Thymus (tissue), 11 donors: ENCODE measurements at regions not wholly inside any gene's neighbourhood (a gene's known extent, or its start where the extent isn't known, plus 50 kb on each side); places are given as distances from the start of the nearest gene placed in this dataset.
"Not testable (repeated sequence)": the region's sequence is repeated elsewhere in the genome, so short reads cannot be mapped to it uniquely, and the experiment has no call there.

Experiments
- DNase-seq, 9 donors: peaks; one replicate each; pipeline ENCODE4 v3.0.0-alpha.2; 2013; ENCODE audit warnings: low spot score in 9 of 9, low read depth in 6 of 9, missing footprints in 1 of 9
- H3K27ac ChIP-seq, 2 donors: one replicate each; pipeline ENCODE4 v1.5.1; 2013; ENCODE audit warnings: control low read depth in 1 of 2, low read depth in 1 of 2, low read length in 1 of 2, mild to moderate bottlenecking in 1 of 2, moderate library complexity in 1 of 2
- H3K27me3 ChIP-seq, 2 donors: one replicate each; pipeline ENCODE4 v1.5.1; 2013; ENCODE audit warnings: low read length in 1 of 2; ENCODE audit not compliant: control insufficient read depth in 2 of 2, insufficient read depth in 1 of 2
- H3K36me3 ChIP-seq, 2 donors: one replicate each; pipeline ENCODE4 v1.5.1; 2013; ENCODE audit warnings: low read length in 1 of 2, mild to moderate bottlenecking in 1 of 2, moderate library complexity in 1 of 2; ENCODE audit not compliant: control insufficient read depth in 2 of 2, insufficient read depth in 2 of 2
- H3K4me1 ChIP-seq, 2 donors: one replicate each; pipeline ENCODE4 v1.5.1; 2013; ENCODE audit warnings: low read length in 2 of 2; ENCODE audit not compliant: control insufficient read depth in 2 of 2, insufficient read depth in 2 of 2
- H3K4me3 ChIP-seq, 2 donors: one replicate each; pipeline ENCODE4 v1.5.1; 2013; ENCODE audit warnings: low read length in 2 of 2, control low read depth in 1 of 2, mild to moderate bottlenecking in 1 of 2
- H3K9me3 ChIP-seq, 2 donors: one replicate each; pipeline ENCODE4 v1.5.1; 2013; ENCODE audit warnings: low read length in 1 of 2, mild to moderate bottlenecking in 1 of 2; ENCODE audit not compliant: control insufficient read depth in 2 of 2, insufficient read depth in 1 of 2
- WGBS: extraction: QIAGEN DNeasy Blood & Tissue Kit; methylation state at CpG from one replicate; pipeline ENCODE4 v1.1.7; 2013; 5-methylcytosine and 5-hydroxymethylcytosine counted together
- donor health status: healthy.

GRCh38 chr6:66533921-66534404 is 826.9 kb upstream of the EYS start:
- Histone ChIP-seq H3K4me3 (no peak overlapping the region), H3K9me3 (no peaks in the 10 kb centered on the region), H3K27ac (no peak overlapping the region), H3K36me3 (no peaks in the 10 kb centered on the region), H3K27me3 (no peaks in the 10 kb centered on the region), H3K4me1 (no peaks in the 10 kb centered on the region)
- DNase-seq: no peak
- WGBS: 9% methylated on average over 4 of the region's 4 CpGs

- DNase-seq: no peak
- WGBS: 94% methylated on average over 3 of the region's 3 CpGs
- Histone ChIP-seq H3K9me3 (no peaks in the 10 kb centered on the region), H3K27me3 (no peaks in the 10 kb centered on the region), H3K27ac (no peak overlapping the region), H3K4me3 (no peak overlapping the region), H3K4me1 (no peaks in the 10 kb centered on the region), H3K36me3 (no peaks in the 10 kb centered on the region)
Observed at GRCh38 chr6:66526061-66526460, 819.0 kb upstream of the EYS start.

GRCh38 chr6:66522864-66523263 is 815.8 kb upstream of the EYS start:
- Histone ChIP-seq H3K27me3 (no peaks in the 10 kb centered on the region), H3K4me1 (no peaks in the 10 kb centered on the region), H3K4me3 (no peak overlapping the region), H3K36me3 (no peaks in the 10 kb centered on the region), H3K27ac (no peak overlapping the region), H3K9me3 (no peaks in the 10 kb centered on the region)
- WGBS: 87% methylated on average over 2 of the region's 2 CpGs
- DNase-seq: no peak

DNA sequence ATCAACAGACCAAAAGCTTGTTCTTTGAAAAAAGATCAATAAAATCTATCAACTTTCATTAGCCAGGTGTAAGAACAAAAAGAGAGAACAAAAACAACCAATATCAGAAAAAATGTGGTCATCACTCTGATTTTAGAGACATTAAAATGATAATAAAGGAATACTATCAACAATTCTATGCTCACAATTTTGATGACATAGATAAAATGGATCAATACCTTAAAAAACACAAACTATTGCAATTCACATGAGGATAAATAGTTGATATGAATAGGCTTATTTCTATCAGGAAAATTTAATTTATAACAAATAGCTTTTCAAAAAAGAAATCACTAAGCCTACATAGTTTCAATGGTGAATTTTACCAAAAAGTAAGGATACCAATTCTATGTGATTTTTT is 809.4 kb upstream of the EYS start:
- Histone ChIP-seq H3K9me3 (peaks cover 0 to 3% of the 10 kb centered on the region in 2 donors), H3K4me1 (no peaks in the 10 kb centered on the region), H3K27me3 (no peaks in the 10 kb centered on the region), H3K27ac (no peak overlapping the region), H3K4me3 (no peak overlapping the region), H3K36me3 (no peaks in the 10 kb centered on the region)
- DNase-seq: no peak

GRCh38 chr6:66508433-66508832 is 801.4 kb upstream of the EYS start:
- Histone ChIP-seq H3K4me1 (no peaks in the 10 kb centered on the region), H3K36me3 (no peaks in the 10 kb centered on the region), H3K4me3 (no peak overlapping the region), H3K9me3 (no peaks in the 10 kb centered on the region), H3K27me3 (no peaks in the 10 kb centered on the region), H3K27ac (no peak overlapping the region)
- DNase-seq: no peak
- 92% methylated on average over 3 of the region's 3 CpGs for WGBS

DNA sequence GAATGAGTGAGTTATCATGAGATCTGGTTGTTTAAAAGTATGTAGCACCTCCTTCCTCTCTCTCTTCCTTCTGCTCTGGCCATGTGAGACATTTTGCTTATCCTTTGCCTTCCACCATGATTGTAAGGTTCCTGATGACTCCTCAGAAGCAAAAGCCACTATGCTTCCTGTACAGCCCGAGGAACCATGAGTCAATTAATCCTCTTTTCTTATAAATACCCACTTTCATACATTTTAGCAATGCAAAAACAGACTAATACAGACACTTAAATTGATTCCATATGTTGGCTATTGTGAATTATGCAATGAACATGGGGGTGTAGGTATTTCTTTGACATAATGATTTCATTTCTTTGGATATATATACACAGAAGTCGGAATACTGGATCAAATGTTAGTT is 792.8 kb upstream of the EYS start:
- WGBS: 84% methylated on average over 2 of the region's 2 CpGs
- no peak overlapping the region for H3K4me3 ChIP-seq
- H3K4me1 ChIP-seq: no peaks in the 10 kb centered on the region
- no peaks in the 10 kb centered on the region for H3K27me3 ChIP-seq
- H3K27ac ChIP-seq: no peak overlapping the region
- peaks cover 0 to 2% of the 10 kb centered on the region in 2 donors for H3K9me3 ChIP-seq
- H3K36me3 ChIP-seq: no peaks in the 10 kb centered on the region
- DNase-seq: no peak

GRCh38 chr6:66496659-66497058 is 789.6 kb upstream of the EYS start:
- H3K27me3 ChIP-seq: no peaks in the 10 kb centered on the region
- WGBS: 32% methylated on average over 2 of the region's 2 CpGs
- H3K27ac ChIP-seq: no peak overlapping the region
- DNase-seq: no peak
- H3K9me3 ChIP-seq: peaks cover 0 to 2% of the 10 kb centered on the region in 2 donors
- no peaks in the 10 kb centered on the region for H3K4me1 ChIP-seq
- H3K36me3 ChIP-seq: no peaks in the 10 kb centered on the region
- H3K4me3 ChIP-seq: no peak overlapping the region

GRCh38 chr6:66494643-66495042 is 787.6 kb upstream of the EYS start:
- not testable (repeated sequence) for H3K36me3 ChIP-seq, DNase-seq, H3K27ac ChIP-seq, H3K9me3 ChIP-seq, H3K4me1 ChIP-seq, H3K4me3 ChIP-seq, H3K27me3 ChIP-seq
- WGBS: 94% methylated on average over 2 of the region's 2 CpGs

DNA sequence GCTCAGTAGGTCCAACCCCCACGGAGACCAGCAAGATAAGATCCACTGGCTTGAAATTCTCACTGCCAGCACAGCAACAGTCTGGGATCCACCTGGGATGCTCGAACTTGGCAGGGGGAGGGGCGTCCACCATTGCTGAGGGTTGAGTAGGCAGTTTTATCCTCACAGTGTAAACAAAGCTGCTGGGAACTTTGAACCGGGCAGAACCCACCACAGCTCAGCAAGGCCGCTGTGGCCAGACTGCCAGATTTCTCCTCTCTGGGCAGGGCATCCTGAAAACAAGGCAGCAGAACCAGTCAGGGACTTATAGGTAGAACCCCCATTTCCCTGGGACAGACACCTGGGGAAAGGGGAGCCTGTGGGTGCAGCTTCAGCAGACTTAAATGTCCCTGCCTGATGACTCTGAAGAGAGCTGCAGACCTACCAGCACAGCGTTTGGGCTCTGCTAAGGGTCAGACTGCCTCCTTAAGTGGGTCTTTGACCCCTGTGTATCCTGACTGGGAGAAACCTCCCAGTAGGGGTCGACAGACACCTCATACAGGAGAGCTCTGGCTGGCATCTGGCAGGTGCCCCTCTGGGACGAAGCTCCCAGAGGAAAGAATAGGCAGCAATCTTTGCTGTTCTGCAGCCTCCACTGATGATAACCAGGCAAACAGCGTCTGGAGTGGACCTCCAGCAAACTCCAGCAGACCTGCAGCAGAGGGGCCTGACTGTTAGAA is 782.4 kb upstream of the EYS start:
- 90% methylated on average over 9 of the region's 9 CpGs for WGBS
- DNase-seq: no peak
- no peak overlapping the region for H3K4me3 ChIP-seq

More for the DNA sequence above, 782.4 kb upstream of the EYS start:
- H3K9me3 ChIP-seq: peaks cover 0 to 7% of the 10 kb centered on the region in 2 donors
- H3K27me3 ChIP-seq: no peaks in the 10 kb centered on the region
- no peak overlapping the region for H3K27ac ChIP-seq
- H3K36me3 ChIP-seq: no peaks in the 10 kb centered on the region
- H3K4me1 ChIP-seq: no peaks in the 10 kb centered on the region
